ENCODE measurements at regions not wholly inside any gene's neighbourhood (a gene's known extent, or its start where the extent isn't known, plus 50 kb on each side); places are given as distances from the start of the nearest gene placed in this dataset.

DNA sequence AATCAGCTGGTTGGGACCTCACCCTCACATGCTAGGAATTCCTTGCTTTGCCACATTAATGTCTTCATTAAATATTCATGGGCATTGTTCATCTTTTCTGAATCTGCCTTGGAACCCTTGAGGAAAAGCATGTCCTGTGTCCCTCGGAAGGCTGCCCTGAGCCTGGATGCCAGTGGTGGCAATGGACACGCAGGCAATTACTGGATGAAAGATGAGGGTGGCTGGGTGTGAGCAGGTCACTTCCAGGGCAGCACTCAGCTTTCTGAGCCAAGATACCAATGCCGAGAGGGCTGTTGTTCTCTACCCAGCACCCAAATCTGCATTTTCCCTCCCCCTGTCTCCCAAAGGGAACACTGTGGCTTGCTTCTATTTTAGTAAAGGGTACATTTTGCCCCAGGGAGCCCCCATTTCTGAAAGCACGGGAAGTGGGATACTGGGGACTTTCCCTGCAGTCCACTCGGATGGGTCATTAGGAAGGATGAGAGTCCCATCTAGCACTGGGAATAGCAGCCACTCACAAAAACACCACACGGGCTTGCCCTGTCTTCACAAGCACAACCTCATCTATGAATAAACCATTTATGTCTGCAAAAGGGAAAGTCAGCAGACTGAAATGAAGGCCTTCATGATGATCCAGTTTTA, 234.8 kb downstream of the SOX11 start:
- no peak overlapping the region for H3K9ac ChIP-seq (ENCODE audit: low read depth in 1 of 2, low read length in 2 of 2)
- H3K4me3 ChIP-seq (ENCODE audit: low read length in 2 of 2): no peak overlapping the region
- no peaks in the 10 kb centered on the region for H3K4me1 ChIP-seq (ENCODE audit: control insufficient read depth in 2 of 2, insufficient read depth in 2 of 2, low read length in 2 of 2)

DNA sequence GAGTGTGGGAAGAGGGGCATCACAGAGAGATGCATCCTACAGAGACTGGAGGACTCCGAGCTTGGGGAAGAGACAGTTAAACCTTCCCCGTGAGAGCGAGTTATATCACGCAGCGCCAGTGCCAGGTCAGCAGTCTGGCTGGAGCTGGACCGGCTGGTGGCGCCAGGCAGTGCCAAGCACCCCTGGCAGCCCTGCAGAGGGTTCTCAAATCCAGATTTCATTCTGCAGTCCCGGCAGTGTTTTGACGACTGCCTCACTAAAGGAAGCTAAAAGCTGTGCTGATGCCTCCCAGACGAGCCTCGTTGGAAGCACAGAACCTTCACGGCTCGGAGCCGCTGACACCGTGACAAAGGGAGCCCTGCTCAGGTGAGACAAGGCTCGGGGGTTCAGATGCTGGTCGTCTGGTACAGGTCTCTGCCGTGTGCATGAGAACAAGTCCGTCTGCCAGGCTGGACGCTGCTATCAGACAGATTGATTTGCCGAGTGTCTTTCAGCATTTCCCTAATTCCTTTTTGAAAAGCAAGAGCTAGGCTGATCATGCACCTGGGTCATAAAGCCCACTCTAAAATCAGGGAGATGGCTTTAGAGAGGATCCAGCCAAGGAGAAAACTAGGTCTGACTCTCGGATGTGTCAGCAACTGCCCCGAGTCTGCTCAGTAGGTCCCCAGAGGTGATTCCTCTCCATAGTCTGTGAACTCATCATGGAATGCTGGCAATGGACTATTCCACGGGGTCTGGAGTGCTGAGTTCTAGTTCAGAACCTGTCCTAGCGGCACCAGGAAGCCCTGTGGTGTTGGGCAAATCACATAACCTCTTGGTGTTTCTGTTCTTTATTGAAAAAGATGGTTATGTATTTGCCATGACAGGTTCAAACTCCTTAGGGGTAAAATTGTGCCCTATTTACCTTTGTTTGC, 240.6 kb downstream of the SOX11 start:
- no peak overlapping the region for H3K4me3 ChIP-seq (ENCODE audit: low read length in 2 of 2)
- H3K36me3 ChIP-seq (ENCODE audit: control insufficient read depth in 2 of 2, insufficient read depth in 2 of 2, low read length in 2 of 2): no peaks in the 10 kb centered on the region

More for the DNA sequence above, 234.8 kb downstream of the SOX11 start:
- Histone ChIP-seq H3K36me3 (ENCODE audit: control insufficient read depth in 2 of 2, insufficient read depth in 2 of 2, low read length in 2 of 2) (no peaks in the 10 kb centered on the region), H3K9me3 (ENCODE audit: control insufficient read depth in 2 of 2, low read length in 2 of 2) (no peaks in the 10 kb centered on the region), H3K27ac (ENCODE audit: low read depth in 2 of 2, low read length in 2 of 2) (no peak overlapping the region), H3K27me3 (ENCODE audit: control insufficient read depth in 2 of 2, insufficient read depth in 2 of 2, low read length in 2 of 2) (no peaks in the 10 kb centered on the region)

DNA sequence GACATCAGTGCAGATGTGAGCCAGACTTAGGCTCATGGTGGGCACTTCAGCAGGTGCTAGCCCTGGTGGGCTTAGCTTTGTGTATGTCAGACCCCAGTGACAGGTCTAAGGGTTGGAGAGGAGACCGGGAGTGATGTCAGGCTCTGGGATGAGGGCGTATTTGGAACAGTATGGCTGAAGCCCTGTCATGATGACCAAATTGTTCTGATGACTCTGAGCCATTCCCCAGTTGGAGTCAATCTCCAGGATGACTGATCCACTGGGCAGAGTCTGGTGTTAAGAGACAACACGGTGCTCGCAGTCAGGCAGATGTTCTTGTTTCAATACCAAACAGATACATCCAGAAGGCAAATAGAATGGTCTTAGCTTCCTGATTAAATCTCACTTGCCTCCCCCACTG, 241.5 kb downstream of the SOX11 start:
- Histone ChIP-seq H3K4me1 (ENCODE audit: control insufficient read depth in 2 of 2, insufficient read depth in 2 of 2, low read length in 2 of 2) (no peaks in the 10 kb centered on the region), H3K36me3 (ENCODE audit: control insufficient read depth in 2 of 2, insufficient read depth in 2 of 2, low read length in 2 of 2) (no peaks in the 10 kb centered on the region), H3K9me3 (ENCODE audit: control insufficient read depth in 2 of 2, low read length in 2 of 2) (no peaks in the 10 kb centered on the region), H3K27ac (ENCODE audit: low read depth in 2 of 2, low read length in 2 of 2) (no peak overlapping the region), H3K4me3 (ENCODE audit: low read length in 2 of 2) (no peak overlapping the region), H3K9ac (ENCODE audit: low read depth in 1 of 2, low read length in 2 of 2) (no peak overlapping the region), H3K27me3 (ENCODE audit: control insufficient read depth in 2 of 2, insufficient read depth in 2 of 2, low read length in 2 of 2) (no peaks in the 10 kb centered on the region)

More for the DNA sequence above, 240.6 kb downstream of the SOX11 start:
- H3K27me3 ChIP-seq (ENCODE audit: control insufficient read depth in 2 of 2, insufficient read depth in 2 of 2, low read length in 2 of 2): no peaks in the 10 kb centered on the region
- H3K9ac ChIP-seq (ENCODE audit: low read depth in 1 of 2, low read length in 2 of 2): no peak overlapping the region
- no peaks in the 10 kb centered on the region for H3K9me3 ChIP-seq (ENCODE audit: control insufficient read depth in 2 of 2, low read length in 2 of 2)
- H3K4me1 ChIP-seq (ENCODE audit: control insufficient read depth in 2 of 2, insufficient read depth in 2 of 2, low read length in 2 of 2): no peaks in the 10 kb centered on the region
- no peak overlapping the region for H3K27ac ChIP-seq (ENCODE audit: low read depth in 2 of 2, low read length in 2 of 2)

DNA sequence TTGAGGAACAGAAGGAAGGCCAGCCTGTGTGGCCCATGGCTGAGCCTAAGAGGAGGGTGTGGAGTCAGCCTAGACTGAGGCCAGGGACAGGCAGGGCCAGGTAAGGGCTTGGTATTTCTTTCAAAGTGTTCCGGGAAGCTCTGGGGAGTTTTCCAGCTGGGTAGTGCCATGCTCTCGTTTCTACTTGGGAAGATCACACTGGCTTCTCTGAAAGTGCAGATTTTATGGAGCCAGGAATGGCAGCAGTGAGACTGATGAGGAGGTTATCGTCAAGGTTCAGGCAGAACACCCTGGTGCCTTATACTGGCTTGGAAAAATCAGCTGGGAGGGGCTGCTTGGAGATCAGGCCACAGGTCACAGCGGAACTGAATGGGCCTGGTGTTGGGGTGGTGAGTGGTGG, 245.1 kb downstream of the SOX11 start:
- Histone ChIP-seq H3K9ac (ENCODE audit: low read depth in 1 of 2, low read length in 2 of 2) (no peak overlapping the region), H3K36me3 (ENCODE audit: control insufficient read depth in 2 of 2, insufficient read depth in 2 of 2, low read length in 2 of 2) (no peaks in the 10 kb centered on the region), H3K27me3 (ENCODE audit: control insufficient read depth in 2 of 2, insufficient read depth in 2 of 2, low read length in 2 of 2) (no peaks in the 10 kb centered on the region), H3K9me3 (ENCODE audit: control insufficient read depth in 2 of 2, low read length in 2 of 2) (peaks cover 0 to 3% of the 10 kb centered on the region in 2 donors), H3K4me3 (ENCODE audit: low read length in 2 of 2) (no peak overlapping the region), H3K27ac (ENCODE audit: low read depth in 2 of 2, low read length in 2 of 2) (no peak overlapping the region), H3K4me1 (ENCODE audit: control insufficient read depth in 2 of 2, insufficient read depth in 2 of 2, low read length in 2 of 2) (no peaks in the 10 kb centered on the region)

DNA sequence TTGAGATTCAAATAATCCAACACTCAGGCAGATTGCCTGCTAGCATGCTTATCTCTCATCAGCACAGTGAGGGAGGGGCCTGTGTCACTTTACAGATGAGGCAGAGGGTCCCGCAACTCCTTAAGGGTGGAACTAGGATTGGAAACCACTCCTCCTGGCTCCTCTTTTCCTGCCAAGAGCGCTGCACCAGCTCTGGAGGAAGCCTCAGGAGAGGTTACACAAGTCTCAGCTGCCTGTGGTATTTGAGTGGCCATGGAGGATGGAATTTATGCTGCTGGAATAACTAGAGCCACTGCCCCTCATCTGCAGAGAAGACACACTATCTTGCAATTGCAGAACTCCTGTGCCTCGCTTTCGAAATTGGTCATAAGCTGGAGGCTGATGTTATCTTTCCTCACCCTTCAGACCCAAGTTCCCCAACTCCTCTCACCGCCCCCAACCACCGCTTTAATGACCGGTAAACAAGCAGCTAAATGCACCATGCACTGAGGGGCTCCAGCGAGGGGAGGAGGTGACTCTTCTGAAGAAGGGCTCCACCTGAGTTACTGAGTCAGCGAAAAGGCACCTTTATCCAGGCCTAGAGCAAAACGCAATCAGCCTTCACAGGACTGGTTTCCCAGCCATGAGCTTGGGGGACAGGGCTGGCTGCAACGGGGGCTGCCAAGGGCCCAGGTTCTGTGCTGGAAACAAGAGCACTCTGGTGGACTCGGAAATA, 245.8 kb downstream of the SOX11 start:
- H3K27me3 ChIP-seq (ENCODE audit: control insufficient read depth in 2 of 2, insufficient read depth in 2 of 2, low read length in 2 of 2): no peaks in the 10 kb centered on the region
- H3K36me3 ChIP-seq (ENCODE audit: control insufficient read depth in 2 of 2, insufficient read depth in 2 of 2, low read length in 2 of 2): no peaks in the 10 kb centered on the region
- H3K27ac ChIP-seq (ENCODE audit: low read depth in 2 of 2, low read length in 2 of 2): no peak overlapping the region
- no peak overlapping the region for H3K4me3 ChIP-seq (ENCODE audit: low read length in 2 of 2)
- H3K4me1 ChIP-seq (ENCODE audit: control insufficient read depth in 2 of 2, insufficient read depth in 2 of 2, low read length in 2 of 2): no peaks in the 10 kb centered on the region
- no peak overlapping the region for H3K9ac ChIP-seq (ENCODE audit: low read depth in 1 of 2, low read length in 2 of 2)
- H3K9me3 ChIP-seq (ENCODE audit: control insufficient read depth in 2 of 2, low read length in 2 of 2): peaks cover 0 to 3% of the 10 kb centered on the region in 2 donors

DNA sequence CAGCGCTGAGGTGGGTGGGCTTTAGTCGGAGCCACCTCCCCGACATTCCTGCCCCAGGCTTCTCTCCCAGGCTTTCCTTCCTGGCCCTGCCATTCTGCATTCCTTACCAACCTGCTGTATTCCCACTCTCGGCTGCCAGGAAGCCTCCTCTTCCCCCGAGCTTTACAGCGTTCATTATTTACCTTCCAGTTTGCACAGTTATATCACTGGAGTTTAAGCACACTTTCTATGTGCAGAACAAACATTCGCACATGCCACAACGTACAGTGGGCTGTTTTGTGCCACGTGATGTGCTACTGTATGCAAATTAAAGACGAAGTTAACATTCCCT, 246.3 kb downstream of the SOX11 start:
- Histone ChIP-seq H3K4me3 (ENCODE audit: low read length in 2 of 2) (no peak overlapping the region), H3K4me1 (ENCODE audit: control insufficient read depth in 2 of 2, insufficient read depth in 2 of 2, low read length in 2 of 2) (no peaks in the 10 kb centered on the region)

DNA sequence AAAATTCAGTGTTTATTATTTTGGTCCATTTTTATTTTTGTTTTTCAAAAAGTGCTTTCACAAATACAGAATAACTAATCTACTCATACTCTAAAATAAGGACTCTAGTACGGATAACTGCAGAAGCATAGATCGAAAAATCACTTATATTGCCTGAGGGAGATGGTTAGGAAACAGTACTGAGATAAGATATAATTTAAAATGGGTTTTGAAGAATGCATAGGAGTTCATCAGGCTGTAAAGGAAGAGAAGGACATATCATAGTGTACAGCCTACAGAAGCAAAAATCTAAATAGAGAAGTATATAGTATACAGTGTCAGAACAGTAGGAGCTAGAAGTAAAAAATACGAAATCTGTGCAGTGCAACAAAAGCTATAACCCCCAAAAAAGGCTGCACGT, 247.4 kb downstream of the SOX11 start:
- Histone ChIP-seq H3K27me3 (ENCODE audit: control insufficient read depth in 2 of 2, insufficient read depth in 2 of 2, low read length in 2 of 2) (no peaks in the 10 kb centered on the region), H3K9me3 (ENCODE audit: control insufficient read depth in 2 of 2, low read length in 2 of 2) (peaks cover 0 to 3% of the 10 kb centered on the region in 2 donors), H3K9ac (ENCODE audit: low read depth in 1 of 2, low read length in 2 of 2) (no peak overlapping the region), H3K27ac (ENCODE audit: low read depth in 2 of 2, low read length in 2 of 2) (no peak overlapping the region), H3K4me3 (ENCODE audit: low read length in 2 of 2) (no peak overlapping the region), H3K4me1 (ENCODE audit: control insufficient read depth in 2 of 2, insufficient read depth in 2 of 2, low read length in 2 of 2) (no peaks in the 10 kb centered on the region), H3K36me3 (ENCODE audit: control insufficient read depth in 2 of 2, insufficient read depth in 2 of 2, low read length in 2 of 2) (no peaks in the 10 kb centered on the region)

More for the DNA sequence above, 246.3 kb downstream of the SOX11 start:
- no peak overlapping the region for H3K9ac ChIP-seq (ENCODE audit: low read depth in 1 of 2, low read length in 2 of 2)
- no peaks in the 10 kb centered on the region for H3K27me3 ChIP-seq (ENCODE audit: control insufficient read depth in 2 of 2, insufficient read depth in 2 of 2, low read length in 2 of 2)
- H3K27ac ChIP-seq (ENCODE audit: low read depth in 2 of 2, low read length in 2 of 2): no peak overlapping the region
- no peaks in the 10 kb centered on the region for H3K36me3 ChIP-seq (ENCODE audit: control insufficient read depth in 2 of 2, insufficient read depth in 2 of 2, low read length in 2 of 2)
- H3K9me3 ChIP-seq (ENCODE audit: control insufficient read depth in 2 of 2, low read length in 2 of 2): peaks cover 0 to 3% of the 10 kb centered on the region in 2 donors

DNA sequence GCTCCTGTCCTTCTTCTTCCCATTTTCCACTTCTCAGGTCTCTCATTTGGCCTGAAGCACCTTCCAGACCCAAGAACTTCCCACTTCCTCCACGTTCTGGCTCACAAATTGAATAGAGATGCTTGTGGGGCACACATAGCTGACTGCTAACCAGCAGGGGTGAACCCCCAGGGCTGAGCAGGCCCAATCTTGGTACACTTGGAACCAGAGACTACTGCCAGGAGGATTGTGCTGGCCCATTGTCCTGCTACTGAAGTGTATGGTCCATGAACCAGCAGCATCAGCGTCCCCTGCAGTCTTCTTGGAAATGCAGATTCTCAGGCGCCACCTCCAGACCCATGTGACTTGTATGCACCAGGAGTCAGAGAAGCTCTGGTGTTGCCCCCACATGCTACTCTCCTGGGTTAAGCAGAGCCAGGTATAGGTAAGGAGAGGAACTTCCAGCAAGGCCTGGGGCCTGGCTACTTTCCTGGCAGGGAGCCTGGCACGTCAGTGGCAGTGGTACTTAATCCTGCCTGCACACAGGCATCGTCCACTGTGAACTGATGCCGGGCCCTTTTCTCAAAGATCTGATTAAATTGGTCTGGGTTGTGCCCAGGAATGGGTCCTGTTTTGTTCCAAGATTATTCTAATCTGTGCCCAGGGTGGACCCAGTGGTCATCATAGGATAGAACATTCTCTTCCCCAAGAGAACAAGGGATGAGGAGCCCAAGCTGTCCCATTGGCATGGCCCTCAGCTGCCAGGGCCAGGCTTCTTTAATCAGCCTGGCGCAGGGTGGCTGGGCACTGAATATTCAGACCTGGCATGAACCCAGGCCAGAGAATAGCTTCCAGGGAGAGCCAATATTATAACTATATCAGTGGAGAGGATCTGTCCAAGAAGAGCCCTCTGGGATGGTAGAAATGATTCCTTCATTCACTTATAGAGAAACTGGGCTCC, 248.7 kb downstream of the SOX11 start:
- Histone ChIP-seq H3K27me3 (ENCODE audit: control insufficient read depth in 2 of 2, insufficient read depth in 2 of 2, low read length in 2 of 2) (no peaks in the 10 kb centered on the region), H3K9ac (ENCODE audit: low read depth in 1 of 2, low read length in 2 of 2) (no peak overlapping the region), H3K27ac (ENCODE audit: low read depth in 2 of 2, low read length in 2 of 2) (no peak overlapping the region), H3K4me1 (ENCODE audit: control insufficient read depth in 2 of 2, insufficient read depth in 2 of 2, low read length in 2 of 2) (no peaks in the 10 kb centered on the region), H3K36me3 (ENCODE audit: control insufficient read depth in 2 of 2, insufficient read depth in 2 of 2, low read length in 2 of 2) (no peaks in the 10 kb centered on the region), H3K9me3 (ENCODE audit: control insufficient read depth in 2 of 2, low read length in 2 of 2) (peaks cover 0 to 5% of the 10 kb centered on the region in 2 donors), H3K4me3 (ENCODE audit: low read length in 2 of 2) (no peak overlapping the region)

DNA sequence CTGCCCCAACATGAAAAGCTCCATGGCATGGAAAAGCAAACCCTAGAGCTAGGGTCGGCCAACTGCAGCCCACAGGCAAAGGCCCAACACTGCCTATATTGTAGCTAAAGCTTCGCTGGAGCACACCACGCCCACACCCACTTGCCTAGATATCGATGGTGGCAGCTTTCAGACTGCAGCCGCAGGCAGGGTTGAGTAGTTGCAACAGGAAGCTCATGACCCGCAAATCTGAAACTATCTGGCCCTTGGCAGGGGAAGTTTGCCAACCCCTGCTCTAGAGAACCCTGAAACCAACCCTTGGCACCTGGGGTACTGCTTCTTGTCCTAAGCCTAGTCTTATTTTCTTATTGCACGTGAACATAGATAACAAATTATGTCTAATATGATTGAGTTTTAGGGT, 250.0 kb downstream of the SOX11 start:
- no peaks in the 10 kb centered on the region for H3K4me1 ChIP-seq (ENCODE audit: control insufficient read depth in 2 of 2, insufficient read depth in 2 of 2, low read length in 2 of 2)
- no peaks in the 10 kb centered on the region for H3K36me3 ChIP-seq (ENCODE audit: control insufficient read depth in 2 of 2, insufficient read depth in 2 of 2, low read length in 2 of 2)
- no peak overlapping the region for H3K4me3 ChIP-seq (ENCODE audit: low read length in 2 of 2)
- peaks cover 0 to 5% of the 10 kb centered on the region in 2 donors for H3K9me3 ChIP-seq (ENCODE audit: control insufficient read depth in 2 of 2, low read length in 2 of 2)
- no peak overlapping the region for H3K27ac ChIP-seq (ENCODE audit: low read depth in 2 of 2, low read length in 2 of 2)
- no peak overlapping the region for H3K9ac ChIP-seq (ENCODE audit: low read depth in 1 of 2, low read length in 2 of 2)
- no peaks in the 10 kb centered on the region for H3K27me3 ChIP-seq (ENCODE audit: control insufficient read depth in 2 of 2, insufficient read depth in 2 of 2, low read length in 2 of 2)
